ENCODE measurements at regions not wholly inside any gene's neighbourhood (a gene's known extent, or its start where the extent isn't known, plus 50 kb on each side); places are given as distances from the start of the nearest gene placed in this dataset.

- Mint-ChIP-seq H3K27ac (ENCODE audit: unreplicated experiment) (no peak overlapping the region), H3K36me3 (ENCODE audit: low read depth) (no peaks in the 10 kb centered on the region), H3K27me3 (ENCODE audit: low read depth) (no peaks in the 10 kb centered on the region), H3K4me1 (ENCODE audit: low read depth) (no peaks in the 10 kb centered on the region), H3K9me3 (ENCODE audit: low read depth) (peaks cover 44% of the 10 kb centered on the region), H3K4me3 (ENCODE audit: unreplicated experiment) (no peak overlapping the region)
- no peak for TF ChIP-seq CTCF (IDR thresholded peaks at IDR 0.05)
- no peak for DNase-seq (ENCODE audit: low spot score)
Observed at GRCh38 chrX:55981603-55982002, 250.6 kb upstream of the KLF8 start.

GRCh38 chrX:55996649-55997048 is 235.5 kb upstream of the KLF8 start:
- peak; percentile 66 for DNase-seq (ENCODE audit: low spot score)
- no peak for TF ChIP-seq CTCF (IDR thresholded peaks at IDR 0.05)
- Mint-ChIP-seq H3K27ac (ENCODE audit: unreplicated experiment) (no peak overlapping the region), H3K9me3 (ENCODE audit: low read depth) (peaks cover 59% of the 10 kb centered on the region), H3K27me3 (ENCODE audit: low read depth) (no peaks in the 10 kb centered on the region), H3K4me1 (ENCODE audit: low read depth) (no peaks in the 10 kb centered on the region), H3K4me3 (ENCODE audit: unreplicated experiment) (no peak overlapping the region), H3K36me3 (ENCODE audit: low read depth) (peaks cover 2% of the 10 kb centered on the region)

- Mint-ChIP-seq H3K9me3 (ENCODE audit: low read depth) (peaks cover 31% of the 10 kb centered on the region), H3K4me3 (ENCODE audit: unreplicated experiment) (no peak overlapping the region), H3K27ac (ENCODE audit: unreplicated experiment) (no peak overlapping the region), H3K27me3 (ENCODE audit: low read depth) (no peaks in the 10 kb centered on the region), H3K4me1 (ENCODE audit: low read depth) (no peaks in the 10 kb centered on the region), H3K36me3 (ENCODE audit: low read depth) (no peaks in the 10 kb centered on the region)
- no peak for DNase-seq (ENCODE audit: low spot score)
- TF ChIP-seq CTCF (IDR thresholded peaks at IDR 0.05), result no peak
Observed at GRCh38 chrX:56000174-56000573, 232.0 kb upstream of the KLF8 start.

GRCh38 chrX:56000729-56001128 is 231.4 kb upstream of the KLF8 start:
- no peaks in the 10 kb centered on the region for H3K4me1 Mint-ChIP-seq (ENCODE audit: low read depth)

GRCh38 chrX:56025872-56026571 is 206.1 kb upstream of the KLF8 start:
- Mint-ChIP-seq H3K27ac (ENCODE audit: unreplicated experiment) (no peak overlapping the region), H3K36me3 (ENCODE audit: low read depth) (no peaks in the 10 kb centered on the region), H3K27me3 (ENCODE audit: low read depth) (no peaks in the 10 kb centered on the region), H3K9me3 (ENCODE audit: low read depth) (peaks cover 25% of the 10 kb centered on the region), H3K4me3 (ENCODE audit: unreplicated experiment) (no peak overlapping the region), H3K4me1 (ENCODE audit: low read depth) (no peaks in the 10 kb centered on the region)
- no peak for DNase-seq (ENCODE audit: low spot score)
- no peak for TF ChIP-seq CTCF (IDR thresholded peaks at IDR 0.05)

More at GRCh38 chrX:56000729-56001128, 231.4 kb upstream of the KLF8 start:
- Mint-ChIP-seq H3K27me3 (ENCODE audit: low read depth) (no peaks in the 10 kb centered on the region), H3K4me3 (ENCODE audit: unreplicated experiment) (no peak overlapping the region), H3K36me3 (ENCODE audit: low read depth) (no peaks in the 10 kb centered on the region), H3K27ac (ENCODE audit: unreplicated experiment) (no peak overlapping the region), H3K9me3 (ENCODE audit: low read depth) (peaks cover 26% of the 10 kb centered on the region)
- no peak for DNase-seq (ENCODE audit: low spot score)
- TF ChIP-seq CTCF (IDR thresholded peaks at IDR 0.05), result no peak

Data from chondrocyte (in vitro differentiated cells).